A673 (cell line): ENCODE measurements at regions not wholly inside any gene's neighbourhood (a gene's known extent, or its start where the extent isn't known, plus 50 kb on each side); places are given as distances from the start of the nearest gene placed in this dataset.

Experiments used
- BruUV-seq: library from RNA; stranded (reverse); fragments of 400-500 nt; replicated peaks from 2 replicates; lab custom pipeline; 2021; lab: Mats Ljungman, UMichigan
- CTCF ChIA-PET: fragments of 300-600 bp; sonication (Branson Sonifier 250); formaldehyde crosslinking; loops from one replicate; lab custom pipeline; 2022; ENCODE audit warnings: antibody characterized with exemption; lab: Charles Lee
- POLR2A ChIA-PET: fragments of 300-600 bp; sonication (Branson Sonifier 250); formaldehyde crosslinking; loops from one replicate; lab custom pipeline; 2022; ENCODE audit warnings: antibody characterized with exemption; ENCODE audit not compliant: low non-redundant PET; lab: Charles Lee
- DNase-seq: peaks from one replicate; pipeline ENCODE4 v3.0.0-alpha.2; 2015; ENCODE audit warnings: low spot score
- H3K27ac ChIP-seq: fragments of 200-600 bp; sonication (generic); 2 replicates; pipeline ENCODE4 v1.5.1; 2016; ENCODE audit warnings: mixed run types, low read depth, mild to moderate bottlenecking, mixed read lengths, antibody characterized with exemption, low read length; ENCODE audit not compliant: poor library complexity, severe bottlenecking
- H3K27me3 ChIP-seq: fragments of 200-600 bp; sonication (generic); replicated peaks from 2 replicates; pipeline ENCODE4 v1.6.1; 2017; ENCODE audit warnings: mixed run types, low read depth, mild to moderate bottlenecking, mixed read lengths, antibody characterized with exemption, low read length; ENCODE audit not compliant: insufficient read depth, poor library complexity
- H3K36me3 ChIP-seq: fragments of 200-600 bp; sonication (generic); 2 replicates; pipeline ENCODE4 v1.6.1; 2016; ENCODE audit warnings: mixed run types, mild to moderate bottlenecking, mixed read lengths, antibody characterized with exemption, low read length; ENCODE audit not compliant: insufficient read depth, poor library complexity, severe bottlenecking
- H3K4me1 ChIP-seq: fragments of 200-600 bp; sonication (generic); 2 replicates; pipeline ENCODE4 v1.6.1; 2017; ENCODE audit warnings: mixed run types, mild to moderate bottlenecking, mixed read lengths, antibody characterized with exemption, low read length; ENCODE audit not compliant: insufficient read depth, poor library complexity, severe bottlenecking
- H3K4me3 ChIP-seq: fragments of 200-600 bp; sonication (generic); 2 replicates; pipeline ENCODE4 v1.5.1; 2016; ENCODE audit warnings: low read depth, mixed run types, mild to moderate bottlenecking, mixed read lengths, low read length; ENCODE audit not compliant: poor library complexity, severe bottlenecking
- H3K9me3 ChIP-seq: fragments of 200-600 bp; sonication (generic); 2 replicates; pipeline ENCODE4 v1.6.1; 2016; ENCODE audit warnings: mixed run types, low read depth, mild to moderate bottlenecking, mixed read lengths, antibody characterized with exemption, low read length; ENCODE audit not compliant: poor library complexity, severe bottlenecking
- EZH2 ChIP-seq: fragments of 200-600 bp; sonication (generic); IDR thresholded peaks from 2 replicates; pipeline ENCODE4 v1.6.1; 2017; ENCODE audit warnings: borderline replicate concordance, low read depth, mild to moderate bottlenecking, mixed read lengths, antibody characterized with exemption, low read length; ENCODE audit not compliant: poor library complexity, severe bottlenecking
- intact Hi-C: fragments of 100-400 bp; cut with micrococcal nuclease; formaldehyde crosslinking; loops from one replicate; pipeline ENCODE4 v1.10.0; 2022; ENCODE audit not compliant: unreplicated experiment
- TF ChIP-seq, protein P1 (sequence below): fragments of 300-800, 200-600 bp; sonication (generic); conservative IDR thresholded peaks from 2 replicates; pipeline ENCODE4 v1.5.1; 2017; ENCODE audit warnings: low read depth, mild to moderate bottlenecking, antibody characterized with exemption, low read length, moderate library complexity, mixed read lengths

DNA sequence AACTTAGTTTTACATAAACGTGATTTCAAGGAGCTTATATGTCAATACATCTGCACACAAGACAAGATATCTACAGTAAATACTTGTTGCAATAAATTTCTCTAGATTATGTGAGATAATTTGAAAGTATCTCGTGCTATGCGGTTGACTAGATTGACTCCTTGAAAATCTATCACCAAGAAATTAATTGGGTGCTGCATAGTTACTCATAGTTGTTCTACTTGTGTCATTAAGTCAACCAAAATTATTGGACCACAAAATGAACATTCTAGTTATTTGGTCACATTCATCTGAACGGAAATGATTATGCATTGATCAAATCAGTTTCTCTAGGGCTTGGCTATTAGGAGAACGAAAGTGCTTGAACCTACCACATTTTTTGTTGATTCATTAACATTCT lies 2291.5 kb downstream of the PCDH9 start:
- no peaks in the 10 kb centered on the region for H3K36me3 ChIP-seq
- no TSS peak for BruUV-seq
- H3K27ac ChIP-seq = no peak overlapping the region
- intact Hi-C loops = no loop called here
- no peak overlapping the region for H3K4me3 ChIP-seq
- H3K9me3 ChIP-seq = no peaks in the 10 kb centered on the region
- TF ChIP-seq, protein P1, sequence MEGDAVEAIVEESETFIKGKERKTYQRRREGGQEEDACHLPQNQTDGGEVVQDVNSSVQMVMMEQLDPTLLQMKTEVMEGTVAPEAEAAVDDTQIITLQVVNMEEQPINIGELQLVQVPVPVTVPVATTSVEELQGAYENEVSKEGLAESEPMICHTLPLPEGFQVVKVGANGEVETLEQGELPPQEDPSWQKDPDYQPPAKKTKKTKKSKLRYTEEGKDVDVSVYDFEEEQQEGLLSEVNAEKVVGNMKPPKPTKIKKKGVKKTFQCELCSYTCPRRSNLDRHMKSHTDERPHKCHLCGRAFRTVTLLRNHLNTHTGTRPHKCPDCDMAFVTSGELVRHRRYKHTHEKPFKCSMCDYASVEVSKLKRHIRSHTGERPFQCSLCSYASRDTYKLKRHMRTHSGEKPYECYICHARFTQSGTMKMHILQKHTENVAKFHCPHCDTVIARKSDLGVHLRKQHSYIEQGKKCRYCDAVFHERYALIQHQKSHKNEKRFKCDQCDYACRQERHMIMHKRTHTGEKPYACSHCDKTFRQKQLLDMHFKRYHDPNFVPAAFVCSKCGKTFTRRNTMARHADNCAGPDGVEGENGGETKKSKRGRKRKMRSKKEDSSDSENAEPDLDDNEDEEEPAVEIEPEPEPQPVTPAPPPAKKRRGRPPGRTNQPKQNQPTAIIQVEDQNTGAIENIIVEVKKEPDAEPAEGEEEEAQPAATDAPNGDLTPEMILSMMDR = no peak
- TF ChIP-seq EZH2 = no peak
- H3K27me3 ChIP-seq = no peaks in the 10 kb centered on the region
- no peaks in the 10 kb centered on the region for H3K4me1 ChIP-seq
- no peak for DNase-seq
- ChIA-PET CTCF (no interaction called here), POLR2A (no interaction called here)

- Histone ChIP-seq H3K27me3 (no peaks in the 10 kb centered on the region), H3K36me3 (no peaks in the 10 kb centered on the region), H3K9me3 (no peaks in the 10 kb centered on the region), H3K4me1 (no peaks in the 10 kb centered on the region), H3K4me3 (no peak overlapping the region), H3K27ac (no peak overlapping the region)
- POLR2A ChIA-PET = no interaction called here
- intact Hi-C loops = no loop called here
- TF ChIP-seq, protein P1 = no peak
- no peak for TF ChIP-seq EZH2
- DNase-seq = no peak
- no TSS peak for BruUV-seq
- CTCF ChIA-PET = no interaction called here
Observed at GRCh38 chr13:64937302-64937701, 2292.8 kb downstream of the PCDH9 start.

- H3K36me3 ChIP-seq = no peaks in the 10 kb centered on the region
- no TSS peak for BruUV-seq
- TF ChIP-seq, protein P1 = no peak
- no peak for TF ChIP-seq EZH2
- ChIA-PET CTCF (no interaction called here), POLR2A (no interaction called here)
- no peaks in the 10 kb centered on the region for H3K4me1 ChIP-seq
- no peaks in the 10 kb centered on the region for H3K9me3 ChIP-seq
- H3K27me3 ChIP-seq = no peaks in the 10 kb centered on the region
- no peak for DNase-seq
- intact Hi-C loops = no loop called here
- H3K27ac ChIP-seq = no peak overlapping the region
- H3K4me3 ChIP-seq = no peak overlapping the region
Observed at GRCh38 chr13:64936879-64937278, 2293.3 kb downstream of the PCDH9 start.
